Breast epithelium (tissue), 4 donors: ENCODE measurements at regions not wholly inside any gene's neighbourhood (a gene's known extent, or its start where the extent isn't known, plus 50 kb on each side); places are given as distances from the start of the nearest gene placed in this dataset.

Experiments
- DNase-seq, 2 donors: peaks; one replicate each; pipeline ENCODE4 v3.0.0-alpha.2; 2019; ENCODE audit warnings: low spot score in 2 of 2
- H3K27ac ChIP-seq, 2 donors: fragments of 200-600 bp; sonication (generic) in 1 of 2; one replicate each; pipeline ENCODE4 v1.5.1; 2016 to 2019; ENCODE audit warnings: mild to moderate bottlenecking in 1 of 2
- H3K27me3 ChIP-seq, 2 donors: fragments of 200-600 bp; sonication (generic) in 1 of 2; one replicate each; pipeline versions ENCODE4 v1.5.1 to v1.6.0; 2017 to 2019; ENCODE audit warnings: control low read depth in 1 of 2, mild to moderate bottlenecking in 1 of 2
- H3K36me3 ChIP-seq: fragments of 200-600 bp; one replicate; pipeline ENCODE4 v1.5.1; 2019
- H3K4me1 ChIP-seq, 2 donors: fragments of 200-600 bp; sonication (generic); one replicate each; pipeline ENCODE4 v1.5.1; 2016 to 2019; ENCODE audit warnings: control low read depth in 1 of 2
- H3K4me3 ChIP-seq, 3 donors: fragments of 200-600 bp; sonication (generic); 1 replicate in 2 of 3; 2 replicates in 1 of 3; pipeline ENCODE4 v1.5.1; 2016 to 2019; ENCODE audit warnings: mild to moderate bottlenecking in 3 of 3, moderate library complexity in 2 of 3
- H3K9me3 ChIP-seq, 2 donors: fragments of 200-600 bp; sonication (generic) in 1 of 2; one replicate each; pipeline ENCODE4 v1.5.1; 2016 to 2019; ENCODE audit warnings: control low read depth in 1 of 2
- POLR2A ChIP-seq: fragments of 450-650 bp; IDR thresholded peaks from one replicate; pipeline ENCODE4 v1.6.1; 2016; ENCODE audit warnings: antibody characterized with exemption, mild to moderate bottlenecking, moderate library complexity
- POLR2AphosphoS5 ChIP-seq, 3 donors: sonication (generic); formaldehyde crosslinking; IDR thresholded peaks; one replicate each; pipeline ENCODE4 v1.6.1; 2017; ENCODE audit warnings: antibody characterized with exemption in 3 of 3
- intact Hi-C: fragments of 100-400 bp; cut with DNase I; formaldehyde crosslinking; loops from one replicate; pipeline ENCODE4 v1.15.1; 2023; ENCODE audit warnings: low total_unique reads
- TF ChIP-seq, protein P1 (sequence below), 3 donors: fragments of 450-650 bp; IDR thresholded peaks; one replicate each; pipeline ENCODE4 v1.5.1; 2016 to 2017; ENCODE audit warnings: antibody characterized with exemption in 3 of 3, mild to moderate bottlenecking in 3 of 3, moderate library complexity in 3 of 3

DNA sequence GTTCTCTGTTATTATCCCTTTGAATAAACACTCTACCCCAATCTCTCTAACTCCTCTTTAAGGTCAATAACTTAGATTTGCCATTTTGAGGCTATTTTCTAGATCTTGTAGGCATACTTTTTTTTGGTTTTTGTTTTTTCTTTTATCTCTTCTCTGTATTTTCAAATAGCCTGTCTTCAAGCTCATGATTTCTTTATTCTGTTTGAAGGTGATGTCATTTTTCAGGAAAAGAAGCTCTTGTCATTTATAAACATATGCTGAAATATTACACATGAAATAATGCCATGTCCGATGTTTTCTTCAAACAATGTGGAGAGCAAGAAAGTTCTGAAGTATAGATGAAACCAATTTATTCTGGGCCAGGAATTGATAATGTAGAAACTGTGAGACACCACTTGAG is 57.5 kb upstream of the CABCOCO1 start:
- DNase-seq = no peak

DNA sequence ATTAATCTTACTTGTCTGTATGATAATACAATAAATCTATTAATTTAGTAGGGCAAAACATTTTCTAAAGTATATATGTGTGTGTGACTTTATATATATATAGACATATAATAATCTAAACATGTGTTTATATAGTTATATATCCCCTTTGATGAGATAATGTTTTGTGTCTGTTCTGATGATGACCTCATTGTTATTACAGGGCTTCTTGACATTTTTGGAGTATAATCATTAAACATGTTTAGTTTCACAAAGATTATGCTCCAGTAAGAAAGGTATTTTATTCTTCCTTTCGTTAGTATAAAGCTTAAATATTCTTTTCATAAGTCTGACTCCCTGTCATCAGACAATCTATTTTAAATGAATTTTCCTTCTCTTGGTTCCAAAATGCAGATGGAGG is 62.3 kb upstream of the CABCOCO1 start:
- DNase-seq = no peak
- TF ChIP-seq POLR2A (no peak), POLR2AphosphoS5 (IDR thresholded peaks at IDR 0.05) (no peak)
- TF ChIP-seq, protein P1, sequence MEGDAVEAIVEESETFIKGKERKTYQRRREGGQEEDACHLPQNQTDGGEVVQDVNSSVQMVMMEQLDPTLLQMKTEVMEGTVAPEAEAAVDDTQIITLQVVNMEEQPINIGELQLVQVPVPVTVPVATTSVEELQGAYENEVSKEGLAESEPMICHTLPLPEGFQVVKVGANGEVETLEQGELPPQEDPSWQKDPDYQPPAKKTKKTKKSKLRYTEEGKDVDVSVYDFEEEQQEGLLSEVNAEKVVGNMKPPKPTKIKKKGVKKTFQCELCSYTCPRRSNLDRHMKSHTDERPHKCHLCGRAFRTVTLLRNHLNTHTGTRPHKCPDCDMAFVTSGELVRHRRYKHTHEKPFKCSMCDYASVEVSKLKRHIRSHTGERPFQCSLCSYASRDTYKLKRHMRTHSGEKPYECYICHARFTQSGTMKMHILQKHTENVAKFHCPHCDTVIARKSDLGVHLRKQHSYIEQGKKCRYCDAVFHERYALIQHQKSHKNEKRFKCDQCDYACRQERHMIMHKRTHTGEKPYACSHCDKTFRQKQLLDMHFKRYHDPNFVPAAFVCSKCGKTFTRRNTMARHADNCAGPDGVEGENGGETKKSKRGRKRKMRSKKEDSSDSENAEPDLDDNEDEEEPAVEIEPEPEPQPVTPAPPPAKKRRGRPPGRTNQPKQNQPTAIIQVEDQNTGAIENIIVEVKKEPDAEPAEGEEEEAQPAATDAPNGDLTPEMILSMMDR (IDR thresholded peaks at IDR 0.05) = no peak
- Histone ChIP-seq H3K4me1 (no peaks in the 10 kb centered on the region), H3K4me3 (no peak overlapping the region), H3K9me3 (no peaks in the 10 kb centered on the region), H3K36me3 (no peaks in the 10 kb centered on the region), H3K27ac (no peak overlapping the region), H3K27me3 (no peaks in the 10 kb centered on the region)
- intact Hi-C loops = no loop called here

More for the DNA sequence above, 57.5 kb upstream of the CABCOCO1 start:
- intact Hi-C loops = no loop called here
- H3K4me1 ChIP-seq = no peaks in the 10 kb centered on the region
- no peaks in the 10 kb centered on the region for H3K9me3 ChIP-seq
- TF ChIP-seq POLR2AphosphoS5 (IDR thresholded peaks at IDR 0.05) (no peak), POLR2A (no peak)
- TF ChIP-seq, protein P1 (IDR thresholded peaks at IDR 0.05) = no peak
- no peaks in the 10 kb centered on the region for H3K36me3 ChIP-seq
- no peak overlapping the region for H3K4me3 ChIP-seq
- no peak overlapping the region for H3K27ac ChIP-seq
- no peaks in the 10 kb centered on the region for H3K27me3 ChIP-seq

DNA sequence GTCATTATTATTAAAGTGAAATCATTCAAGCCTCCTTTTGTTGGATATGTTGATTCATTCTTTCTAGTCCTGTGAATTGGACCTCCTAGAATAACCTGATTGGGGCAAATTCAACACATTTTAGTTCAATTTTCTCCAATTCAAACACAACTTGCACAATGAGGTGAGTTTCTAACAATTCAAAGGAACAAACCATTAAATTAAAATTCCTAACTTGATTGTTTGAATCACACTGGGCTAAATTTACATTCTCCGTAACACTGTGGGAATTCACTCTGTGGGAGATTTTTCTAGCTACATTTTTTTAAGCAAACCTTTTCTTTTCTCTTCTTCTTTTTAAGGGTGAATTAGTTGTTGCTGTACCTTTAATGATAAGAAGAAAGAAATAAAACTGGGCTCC is 68.3 kb upstream of the CABCOCO1 start:
- Histone ChIP-seq H3K4me3 (no peak overlapping the region), H3K36me3 (no peaks in the 10 kb centered on the region), H3K9me3 (no peaks in the 10 kb centered on the region), H3K4me1 (no peaks in the 10 kb centered on the region), H3K27me3 (no peaks in the 10 kb centered on the region), H3K27ac (no peak overlapping the region)
- DNase-seq = no peak
- intact Hi-C loops = no loop called here
- TF ChIP-seq POLR2AphosphoS5 (IDR thresholded peaks at IDR 0.05) (no peak), POLR2A (no peak)
- TF ChIP-seq, protein P1 (IDR thresholded peaks at IDR 0.05) = no peak

DNA sequence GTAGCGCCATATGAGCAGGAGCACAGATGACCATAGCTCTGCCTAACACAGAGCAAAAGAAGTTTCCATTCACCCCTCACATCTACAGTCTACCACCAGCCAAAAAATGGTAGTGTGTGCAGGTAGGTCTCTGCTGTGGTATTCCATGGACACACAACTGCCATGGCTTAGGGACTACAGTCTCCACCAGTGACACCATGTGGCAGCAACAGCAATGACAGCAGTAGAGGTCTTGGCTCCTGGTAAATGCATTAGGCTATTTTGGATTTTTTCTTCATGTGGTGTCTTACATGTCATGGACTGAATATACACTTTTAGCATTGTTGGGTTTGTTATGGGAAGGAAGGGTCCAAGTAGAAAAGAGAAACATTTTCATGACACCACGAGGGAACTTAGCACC is 70.1 kb upstream of the CABCOCO1 start:
- intact Hi-C loops = no loop called here

DNA sequence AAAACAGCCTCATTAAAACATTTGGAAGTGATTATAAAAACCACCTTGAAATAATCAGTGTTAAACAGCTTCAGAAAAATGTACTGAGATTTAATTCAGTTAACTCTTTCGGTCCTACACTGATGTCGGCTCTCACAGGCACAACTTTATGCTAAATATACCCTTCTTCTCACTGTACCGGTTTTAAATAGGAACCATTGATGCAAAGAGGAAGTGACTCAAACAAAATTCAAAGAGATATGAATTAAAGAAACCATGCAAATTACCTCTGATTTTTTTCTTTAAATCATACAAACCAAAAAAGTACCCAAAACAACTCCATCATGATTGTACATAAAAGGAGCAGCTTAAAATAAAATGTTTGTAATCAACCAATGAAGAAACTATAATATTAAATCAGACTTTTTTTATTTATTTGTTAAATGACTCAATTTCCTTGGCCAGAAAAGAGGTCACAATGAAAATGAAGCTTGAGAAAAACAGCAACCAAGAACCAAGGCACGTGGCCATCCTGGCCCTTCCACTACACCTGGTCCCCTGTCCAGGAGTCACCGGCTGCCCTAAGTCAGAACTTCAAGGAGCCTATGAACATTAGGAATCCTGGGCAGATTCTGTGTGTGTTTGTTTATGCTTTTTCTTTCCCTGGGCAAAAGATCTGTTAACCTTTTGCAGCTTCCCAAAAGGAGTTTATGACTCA is 73.0 kb upstream of the CABCOCO1 start:
- Histone ChIP-seq H3K4me3 (no peak overlapping the region), H3K4me1 (no peaks in the 10 kb centered on the region), H3K9me3 (no peaks in the 10 kb centered on the region), H3K27ac (no peak overlapping the region), H3K27me3 (no peaks in the 10 kb centered on the region), H3K36me3 (no peaks in the 10 kb centered on the region)
- intact Hi-C loops = no loop called here
- no peak for DNase-seq
- TF ChIP-seq POLR2A = no peak
- TF ChIP-seq, protein P1 (IDR thresholded peaks at IDR 0.05) = no peak
- no peak for TF ChIP-seq POLR2AphosphoS5 (IDR thresholded peaks at IDR 0.05)

More for the DNA sequence above, 70.1 kb upstream of the CABCOCO1 start:
- H3K4me3 ChIP-seq = no peak overlapping the region
- H3K36me3 ChIP-seq = no peaks in the 10 kb centered on the region
- TF ChIP-seq POLR2A (no peak), POLR2AphosphoS5 (IDR thresholded peaks at IDR 0.05) (no peak)
- TF ChIP-seq, protein P1 (IDR thresholded peaks at IDR 0.05) = no peak
- H3K27ac ChIP-seq = no peak overlapping the region
- H3K9me3 ChIP-seq = no peaks in the 10 kb centered on the region
- no peaks in the 10 kb centered on the region for H3K4me1 ChIP-seq
- DNase-seq = no peak
- no peaks in the 10 kb centered on the region for H3K27me3 ChIP-seq
